Dendritic cell treated with granulocyte-macrophage colony-stimulating factor and Interleukin-4, amounts not matched to agents 40 ng/mL and 50 ng/mL, for 4 days (primary cell): ENCODE measurements at regions not wholly inside any gene's neighbourhood (a gene's known extent, or its start where the extent isn't known, plus 50 kb on each side); places are given as distances from the start of the nearest gene placed in this dataset.
"Not testable (repeated sequence)": the region's sequence is repeated elsewhere in the genome, so short reads cannot be mapped to it uniquely, and the experiment has no call there.

Source experiments
- H3K27ac Mint-ChIP-seq: one replicate; pipeline ENCODE4 v1.8.0; 2022; ENCODE audit warnings: mild to moderate bottlenecking, mixed read lengths
- H3K27me3 Mint-ChIP-seq: one replicate; pipeline ENCODE4 v1.8.0; 2022; ENCODE audit warnings: mild to moderate bottlenecking, mixed read lengths
- H3K36me3 Mint-ChIP-seq: one replicate; pipeline ENCODE4 v1.8.0; 2022; ENCODE audit warnings: low read depth, mixed read lengths
- H3K4me1 Mint-ChIP-seq: one replicate; pipeline ENCODE4 v1.8.0; 2022; ENCODE audit warnings: low read depth, mixed read lengths
- H3K4me3 Mint-ChIP-seq: one replicate; pipeline ENCODE4 v1.8.0; 2022; ENCODE audit warnings: mild to moderate bottlenecking, moderate library complexity, mixed read lengths
- H3K9me3 Mint-ChIP-seq: one replicate; pipeline ENCODE4 v1.8.0; 2022; ENCODE audit warnings: mixed read lengths
- intact Hi-C: fragments of 100-400 bp; cut with micrococcal nuclease; formaldehyde crosslinking; loops from one replicate; pipeline ENCODE4 v1.15.0; 2022

DNA sequence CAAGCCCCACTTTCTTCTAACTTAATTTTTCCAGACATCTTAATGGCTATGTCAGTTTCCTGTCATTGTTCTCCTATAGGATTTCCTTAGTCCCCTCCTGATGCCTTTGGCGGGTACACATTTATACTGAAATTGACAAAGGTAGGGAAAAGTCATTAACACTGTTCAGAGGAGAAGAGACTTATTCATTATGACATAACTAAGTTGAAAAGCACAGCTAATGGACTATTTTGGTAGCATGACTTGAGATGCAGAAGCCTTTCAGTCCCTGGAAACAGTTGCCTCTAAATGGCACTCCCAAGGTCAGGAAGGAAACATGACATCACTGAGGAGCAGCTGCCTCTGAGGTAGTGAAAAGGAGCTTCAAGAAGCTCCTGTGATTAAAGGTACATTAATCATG, 317.5 kb upstream of the KITLG start:
- Mint-ChIP-seq H3K9me3 (no peaks in the 10 kb centered on the region), H3K27ac (no peak overlapping the region), H3K4me3 (no peak overlapping the region), H3K36me3 (no peaks in the 10 kb centered on the region), H3K4me1 (no peaks in the 10 kb centered on the region), H3K27me3 (no peaks in the 10 kb centered on the region)
- intact Hi-C loops = no loop called here

DNA sequence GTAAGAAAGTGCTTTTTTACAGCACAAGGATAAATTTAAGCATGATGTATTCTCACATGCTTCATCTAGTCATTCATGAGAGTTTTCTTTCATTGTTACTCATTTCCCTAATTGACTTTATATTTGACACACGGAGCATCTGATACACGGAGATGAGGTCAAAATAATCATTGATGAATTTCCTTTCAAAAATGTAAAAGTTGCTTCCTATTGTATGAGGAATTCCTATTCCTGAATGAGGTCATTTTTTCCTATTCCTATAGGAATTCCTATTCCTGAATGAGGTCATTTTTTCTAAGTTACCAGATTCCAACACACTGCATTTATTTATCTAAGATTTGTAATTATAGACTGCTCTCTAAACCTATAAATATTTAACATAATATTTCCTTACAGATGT, 316.7 kb upstream of the KITLG start:
- intact Hi-C loops = no loop called here
- no peak overlapping the region for H3K4me3 Mint-ChIP-seq
- no peak overlapping the region for H3K27ac Mint-ChIP-seq

DNA sequence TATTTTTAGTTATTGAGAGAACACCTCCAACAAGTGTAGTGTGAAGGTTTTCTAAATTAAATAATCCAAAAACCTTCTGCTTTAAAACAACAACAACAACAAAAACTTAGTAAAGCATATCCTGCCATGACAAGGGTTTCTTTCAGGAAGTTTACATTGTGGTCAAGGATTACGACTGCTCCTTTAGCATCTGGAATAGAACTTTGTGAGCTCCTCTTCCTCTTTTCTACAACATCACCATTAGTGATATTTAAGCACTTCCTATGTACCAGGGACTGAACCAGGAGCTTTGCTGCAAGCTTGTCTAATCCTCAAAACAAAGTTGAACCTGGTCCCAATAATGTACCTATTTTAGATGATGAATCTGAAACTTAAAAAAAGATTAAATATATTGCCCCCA, 315.4 kb upstream of the KITLG start:
- intact Hi-C loops = no loop called here
- Mint-ChIP-seq H3K9me3 (no peaks in the 10 kb centered on the region), H3K27me3 (no peaks in the 10 kb centered on the region), H3K27ac (no peak overlapping the region), H3K4me3 (no peak overlapping the region), H3K4me1 (no peaks in the 10 kb centered on the region), H3K36me3 (no peaks in the 10 kb centered on the region)

More for the DNA sequence above, 316.7 kb upstream of the KITLG start:
- Mint-ChIP-seq H3K9me3 (no peaks in the 10 kb centered on the region), H3K27me3 (no peaks in the 10 kb centered on the region), H3K36me3 (no peaks in the 10 kb centered on the region), H3K4me1 (no peaks in the 10 kb centered on the region)

DNA sequence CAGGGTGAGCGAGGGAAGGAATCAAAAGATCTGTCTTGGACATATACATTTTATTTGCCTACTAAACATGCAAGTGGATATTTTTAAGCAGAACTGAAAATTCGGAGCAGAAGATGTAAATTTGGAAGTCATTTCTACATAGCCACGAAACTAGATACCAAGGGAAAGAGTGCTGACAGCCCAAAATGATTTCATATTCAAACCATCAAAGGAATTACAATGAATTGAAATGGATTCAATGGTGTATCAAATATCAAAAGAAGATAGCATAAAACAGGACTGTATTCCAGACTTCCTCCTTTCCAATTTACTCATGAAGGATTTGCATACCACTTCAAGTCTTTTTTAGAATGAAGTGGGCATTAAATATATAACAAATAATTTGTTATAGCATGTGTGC, 313.5 kb upstream of the KITLG start:
- Mint-ChIP-seq H3K36me3 (no peaks in the 10 kb centered on the region), H3K9me3 (no peaks in the 10 kb centered on the region), H3K27me3 (no peaks in the 10 kb centered on the region), H3K4me3 (no peak overlapping the region), H3K4me1 (no peaks in the 10 kb centered on the region), H3K27ac (no peak overlapping the region)
- intact Hi-C loops = no loop called here

DNA sequence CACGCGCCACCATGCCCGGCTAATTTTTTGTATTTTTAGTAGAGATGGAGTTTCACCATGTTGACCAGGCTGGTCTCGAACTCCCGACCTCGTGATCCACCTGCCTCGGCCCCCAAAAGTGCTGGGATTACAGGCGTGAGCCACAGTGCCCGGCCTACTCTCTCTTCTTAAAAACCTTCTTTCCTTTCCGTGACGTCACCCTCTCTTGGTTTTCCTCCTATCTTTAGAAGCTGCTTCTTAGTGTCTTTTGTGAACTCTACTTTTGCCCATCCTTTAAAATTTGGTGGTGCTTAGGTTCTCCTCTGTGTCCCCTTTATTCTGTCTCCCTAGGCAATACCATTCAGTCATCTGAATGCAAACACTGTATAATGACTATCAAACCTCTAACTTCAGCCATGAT, 311.2 kb upstream of the KITLG start:
- H3K4me1 Mint-ChIP-seq, H3K36me3 Mint-ChIP-seq, H3K27me3 Mint-ChIP-seq, H3K9me3 Mint-ChIP-seq, H3K4me3 Mint-ChIP-seq, H3K27ac Mint-ChIP-seq, intact Hi-C loops: not testable (repeated sequence)

DNA sequence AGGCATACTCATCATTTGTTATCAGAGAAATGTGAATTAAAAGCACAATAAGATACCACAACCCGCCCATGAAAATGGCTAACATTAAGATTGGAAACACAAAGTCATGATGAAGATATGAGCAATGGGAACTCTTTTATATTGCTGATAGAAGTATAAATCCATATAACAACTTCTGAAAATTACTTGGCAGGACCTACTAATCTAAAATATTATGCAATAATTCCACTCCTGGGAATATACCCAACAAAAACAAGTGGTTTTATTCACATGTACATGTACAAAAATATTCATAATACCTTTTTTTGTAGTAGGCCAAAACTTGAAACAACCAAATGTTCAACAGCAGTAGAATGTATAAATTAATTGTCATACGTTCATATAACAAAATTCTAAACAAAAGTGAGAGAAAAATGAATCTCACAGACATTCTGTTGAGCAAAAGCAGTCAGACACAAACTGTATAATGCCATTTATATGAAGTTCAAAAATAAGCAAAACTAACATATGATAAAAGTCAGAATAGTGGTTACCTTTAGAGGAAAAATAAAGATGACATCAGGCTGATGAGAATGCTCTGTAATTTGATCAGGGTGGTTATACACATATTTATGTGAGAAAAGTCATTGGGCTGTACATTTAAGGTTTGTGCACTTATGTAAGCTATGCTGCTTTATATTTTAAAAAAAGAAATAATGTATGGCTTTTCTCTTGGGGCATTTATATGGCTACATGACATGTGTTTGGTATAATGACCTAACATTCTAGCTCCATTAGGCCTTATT, 309.2 kb upstream of the KITLG start:
- H3K9me3 Mint-ChIP-seq = no peaks in the 10 kb centered on the region
- H3K4me1 Mint-ChIP-seq = no peaks in the 10 kb centered on the region
- H3K27me3 Mint-ChIP-seq = no peaks in the 10 kb centered on the region
- no peaks in the 10 kb centered on the region for H3K36me3 Mint-ChIP-seq
- H3K4me3 Mint-ChIP-seq = no peak overlapping the region
- no peak overlapping the region for H3K27ac Mint-ChIP-seq
- intact Hi-C loops = no loop called here

DNA sequence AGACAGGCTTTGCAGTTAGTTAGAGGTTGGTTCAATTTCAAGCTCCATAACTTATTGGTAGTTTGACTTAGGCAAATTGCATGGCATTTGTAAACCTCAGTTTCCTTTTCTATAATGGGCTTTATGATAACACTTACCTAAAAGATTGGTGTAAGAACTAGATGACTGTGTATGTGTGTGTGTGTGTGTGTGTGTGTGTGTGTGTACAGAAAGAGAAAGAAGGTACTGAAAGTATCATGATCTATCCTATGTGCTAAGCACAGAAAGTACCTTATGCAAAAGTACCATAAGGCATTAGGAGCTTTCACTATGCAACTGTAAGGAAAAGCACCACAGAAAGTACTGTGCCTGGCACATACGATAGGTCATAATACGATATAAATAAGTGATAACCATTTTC, 304.3 kb upstream of the KITLG start:
- H3K36me3 Mint-ChIP-seq = no peaks in the 10 kb centered on the region
- intact Hi-C loops = no loop called here
- no peaks in the 10 kb centered on the region for H3K9me3 Mint-ChIP-seq
- no peak overlapping the region for H3K27ac Mint-ChIP-seq
- no peaks in the 10 kb centered on the region for H3K27me3 Mint-ChIP-seq
- no peaks in the 10 kb centered on the region for H3K4me1 Mint-ChIP-seq
- H3K4me3 Mint-ChIP-seq = no peak overlapping the region

DNA sequence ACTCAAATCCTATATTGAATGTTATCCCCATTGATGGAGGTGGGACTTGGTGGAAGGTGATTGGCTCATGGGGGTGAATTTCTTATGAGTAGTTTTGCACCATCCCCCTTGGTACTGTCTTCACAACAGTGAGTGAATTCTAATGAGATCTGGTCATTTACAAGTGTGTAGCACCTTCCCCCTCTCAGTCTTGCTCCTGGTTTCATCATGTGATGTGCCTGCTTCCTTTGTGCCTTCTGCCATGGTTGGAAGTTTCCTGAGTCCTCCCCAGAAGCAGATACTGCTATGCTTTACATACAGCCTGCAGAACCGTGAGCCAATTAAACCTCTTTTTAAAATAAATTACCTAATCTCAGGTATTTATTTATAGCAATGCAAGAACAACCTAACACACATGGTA, 302.4 kb upstream of the KITLG start:
- no peaks in the 10 kb centered on the region for H3K27me3 Mint-ChIP-seq
- intact Hi-C loops = no loop called here
- no peaks in the 10 kb centered on the region for H3K9me3 Mint-ChIP-seq
- H3K27ac Mint-ChIP-seq = no peak overlapping the region
- no peak overlapping the region for H3K4me3 Mint-ChIP-seq
- no peaks in the 10 kb centered on the region for H3K4me1 Mint-ChIP-seq
- no peaks in the 10 kb centered on the region for H3K36me3 Mint-ChIP-seq

DNA sequence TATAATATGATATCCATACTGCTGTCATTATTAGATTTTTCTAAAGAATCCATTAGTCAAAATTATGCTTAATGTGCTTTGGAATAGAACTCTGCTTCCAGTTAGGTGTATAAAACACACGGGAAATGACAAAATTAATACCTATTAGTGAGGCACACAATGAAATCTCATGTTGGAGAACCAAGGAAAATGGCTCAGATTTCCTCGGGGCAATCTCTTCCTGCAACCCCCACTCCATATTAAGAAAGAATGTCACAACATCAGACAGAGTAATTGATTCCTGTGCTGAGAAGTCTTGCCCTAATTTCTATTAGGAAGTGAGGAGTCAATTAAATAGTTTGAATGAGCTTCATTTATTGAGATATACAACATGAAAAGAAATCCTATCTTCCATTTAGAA, 299.8 kb upstream of the KITLG start:
- Mint-ChIP-seq H3K4me1 (no peaks in the 10 kb centered on the region), H3K36me3 (no peaks in the 10 kb centered on the region), H3K4me3 (no peak overlapping the region), H3K9me3 (peaks cover 6% of the 10 kb centered on the region), H3K27ac (no peak overlapping the region), H3K27me3 (no peaks in the 10 kb centered on the region)
- intact Hi-C loops = no loop called here

DNA sequence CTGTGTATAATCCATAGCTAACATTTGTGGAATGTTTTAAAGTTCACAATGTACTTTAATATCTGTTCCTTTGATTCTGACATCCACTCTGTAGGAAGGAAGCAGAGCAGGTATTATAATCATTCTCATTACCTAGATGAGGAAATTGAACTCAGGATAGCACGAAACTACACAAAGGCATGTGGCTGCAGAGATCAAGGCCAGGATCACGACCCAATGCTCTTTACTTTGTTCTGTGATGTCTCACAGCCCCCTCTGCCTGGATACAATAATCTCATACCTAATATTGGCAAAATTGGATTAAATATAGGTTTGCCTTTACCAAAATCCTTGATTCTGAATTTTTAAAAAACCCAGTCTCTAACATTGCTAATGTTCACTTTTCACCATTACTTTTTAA, 298.0 kb upstream of the KITLG start:
- Mint-ChIP-seq H3K36me3 (no peaks in the 10 kb centered on the region), H3K9me3 (peaks cover 6% of the 10 kb centered on the region), H3K4me3 (no peak overlapping the region), H3K27ac (no peak overlapping the region), H3K4me1 (no peaks in the 10 kb centered on the region), H3K27me3 (no peaks in the 10 kb centered on the region)
- intact Hi-C loops = no loop called here

DNA sequence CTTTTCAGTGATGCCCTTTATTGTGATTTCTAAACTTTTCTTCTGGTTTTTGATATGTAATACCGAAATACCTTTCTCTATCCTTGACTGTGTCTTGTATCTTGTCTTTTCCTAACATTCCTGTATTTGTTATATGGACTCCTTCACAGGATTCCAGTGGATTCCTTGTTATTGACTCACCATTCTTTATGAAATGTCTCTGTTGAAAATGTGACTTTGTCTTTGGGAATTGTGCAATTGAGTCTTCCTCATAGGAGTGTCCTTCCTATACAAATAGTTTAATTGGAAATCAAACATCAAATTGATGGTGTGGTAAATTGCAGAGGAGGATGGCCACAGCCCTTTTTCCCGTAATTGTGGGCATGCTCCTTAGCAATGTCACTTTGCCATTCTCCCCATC, 296.6 kb upstream of the KITLG start:
- no peaks in the 10 kb centered on the region for H3K4me1 Mint-ChIP-seq
- H3K9me3 Mint-ChIP-seq = peaks cover 6% of the 10 kb centered on the region
- H3K4me3 Mint-ChIP-seq = no peak overlapping the region
- H3K27me3 Mint-ChIP-seq = no peaks in the 10 kb centered on the region
- no peaks in the 10 kb centered on the region for H3K36me3 Mint-ChIP-seq
- H3K27ac Mint-ChIP-seq = no peak overlapping the region
- intact Hi-C loops = no loop called here

DNA sequence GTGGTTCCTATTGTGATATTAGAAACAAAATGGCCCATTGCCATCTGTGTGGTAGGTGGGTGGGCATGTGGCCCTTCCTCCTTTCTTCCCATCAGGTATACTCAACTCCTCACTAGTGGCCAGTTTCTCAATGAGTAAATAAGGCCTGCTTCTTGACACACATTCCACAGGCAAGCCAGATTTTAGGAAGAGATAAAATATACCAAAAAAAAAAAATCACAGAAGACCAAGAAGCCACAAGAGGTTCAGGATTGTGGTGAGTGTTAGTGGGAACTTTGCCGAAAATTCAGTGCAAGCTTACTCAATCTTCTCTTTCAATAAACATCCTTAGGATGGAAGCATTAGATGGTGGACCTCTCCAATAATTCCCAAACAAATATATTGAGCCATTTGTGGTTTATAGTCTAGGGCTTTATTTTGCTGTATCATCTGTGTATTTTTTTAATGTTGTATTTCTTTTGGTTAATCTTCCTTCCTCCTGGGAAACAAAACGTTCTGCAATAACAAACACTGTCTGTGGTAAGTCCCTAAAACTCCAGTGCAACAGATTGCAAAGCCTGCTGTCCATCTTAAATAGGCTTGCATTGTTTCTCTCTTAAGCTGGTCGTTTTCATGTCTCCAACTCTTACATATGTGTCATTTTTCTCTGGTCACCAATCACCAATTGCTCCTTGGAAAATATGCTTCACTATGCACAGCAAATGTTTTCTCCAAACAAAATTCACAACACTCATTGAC, 289.9 kb upstream of the KITLG start:
- H3K36me3 Mint-ChIP-seq = no peaks in the 10 kb centered on the region
- H3K4me1 Mint-ChIP-seq = no peaks in the 10 kb centered on the region
- intact Hi-C loops = no loop called here

DNA sequence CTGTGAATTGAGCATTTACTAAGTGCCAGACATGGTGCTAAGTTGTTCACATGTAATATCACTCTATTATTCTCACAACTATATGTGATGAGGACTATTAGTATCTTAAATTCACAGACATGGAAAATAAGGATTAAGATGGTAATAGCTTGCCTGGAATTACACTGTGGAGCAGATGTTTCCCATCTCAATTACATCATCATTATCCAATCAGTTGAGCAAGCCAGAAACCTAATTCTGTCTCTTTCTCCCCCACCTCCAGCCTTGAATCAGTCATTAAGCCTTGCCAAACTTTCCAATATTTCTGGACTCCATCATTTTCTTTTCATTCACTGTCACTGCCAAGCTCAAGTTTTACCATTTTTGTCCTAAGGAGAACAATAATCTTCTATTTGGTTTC, 287.8 kb upstream of the KITLG start:
- Mint-ChIP-seq H3K4me3 (no peak overlapping the region), H3K9me3 (no peaks in the 10 kb centered on the region), H3K27me3 (no peaks in the 10 kb centered on the region), H3K27ac (no peak overlapping the region), H3K36me3 (no peaks in the 10 kb centered on the region), H3K4me1 (no peaks in the 10 kb centered on the region)
- intact Hi-C loops = no loop called here

More for the DNA sequence above, 289.9 kb upstream of the KITLG start:
- Mint-ChIP-seq H3K9me3 (no peaks in the 10 kb centered on the region), H3K4me3 (no peak overlapping the region), H3K27me3 (no peaks in the 10 kb centered on the region), H3K27ac (no peak overlapping the region)

DNA sequence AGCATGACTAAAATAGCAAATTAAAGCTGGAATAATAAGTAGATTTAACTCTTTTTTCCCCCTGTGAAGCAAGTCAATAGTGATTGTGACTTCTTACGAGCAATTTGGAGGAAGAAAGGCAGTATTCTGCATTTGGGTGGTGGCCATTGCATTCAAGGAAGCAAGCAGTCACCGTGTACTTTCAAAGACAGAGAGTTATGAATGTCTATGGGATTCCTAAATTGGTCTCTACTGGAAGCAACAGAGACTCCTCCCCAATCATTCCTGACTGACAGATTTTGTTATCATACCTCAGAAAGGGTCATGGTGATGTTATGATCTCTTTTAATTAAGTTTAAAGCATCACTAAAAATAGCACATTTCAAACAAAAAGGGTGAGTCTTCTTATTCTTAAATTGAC, 287.2 kb upstream of the KITLG start:
- Mint-ChIP-seq H3K27ac (no peak overlapping the region), H3K27me3 (no peaks in the 10 kb centered on the region), H3K36me3 (no peaks in the 10 kb centered on the region), H3K4me1 (no peaks in the 10 kb centered on the region), H3K9me3 (no peaks in the 10 kb centered on the region), H3K4me3 (no peak overlapping the region)
- intact Hi-C loops = no loop called here

DNA sequence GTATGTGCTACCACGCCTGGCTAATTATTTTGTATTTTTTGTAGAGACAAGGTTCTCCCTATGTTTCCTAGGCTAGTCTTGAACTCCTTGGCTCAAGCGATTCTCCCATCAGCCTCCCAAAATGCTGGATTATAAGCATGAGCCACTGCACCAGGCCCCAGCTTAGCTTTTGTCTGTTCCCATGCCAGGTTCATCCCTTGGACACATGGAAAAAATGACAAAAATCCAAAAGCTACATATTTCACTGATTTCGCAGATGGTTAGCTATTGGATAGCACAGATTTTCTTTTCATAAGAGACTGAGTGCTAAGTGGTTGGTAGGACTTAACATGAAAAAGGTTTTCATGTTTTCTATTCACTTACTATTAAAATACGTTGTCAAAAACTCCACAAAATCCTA, 286.6 kb upstream of the KITLG start:
- intact Hi-C loops = no loop called here
- Mint-ChIP-seq H3K9me3 (no peaks in the 10 kb centered on the region), H3K4me3 (no peak overlapping the region), H3K36me3 (no peaks in the 10 kb centered on the region), H3K27ac (no peak overlapping the region), H3K4me1 (no peaks in the 10 kb centered on the region), H3K27me3 (no peaks in the 10 kb centered on the region)
